Testis (tissue), 2 donors: ENCODE measurements at regions not wholly inside any gene's neighbourhood (a gene's known extent, or its start where the extent isn't known, plus 50 kb on each side); places are given as distances from the start of the nearest gene placed in this dataset.

Experiments
- DNase-seq: peaks from one replicate; pipeline ENCODE4 v3.0.0-alpha.2; 2019
- H3K27ac ChIP-seq, 2 donors: fragments of 200-600 bp; sonication (generic); one replicate each; pipeline ENCODE4 v1.5.1; 2019
- H3K27me3 ChIP-seq: fragments of 200-600 bp; sonication (generic); one replicate; pipeline ENCODE4 v1.5.1; 2019
- H3K36me3 ChIP-seq: fragments of 200-600 bp; sonication (generic); one replicate; pipeline ENCODE4 v1.5.1; 2017; ENCODE audit warnings: low read depth; ENCODE audit errors: missing control alignments
- H3K4me1 ChIP-seq: fragments of 200-600 bp; sonication (generic); one replicate; pipeline ENCODE4 v1.5.1; 2019
- H3K4me3 ChIP-seq, 2 donors: fragments of 200-600 bp; sonication (generic); one replicate each; pipeline ENCODE4 v1.5.1; 2017 to 2019
- H3K9me3 ChIP-seq: fragments of 200-600 bp; sonication (generic); one replicate; pipeline ENCODE4 v1.5.1; 2017
- POLR2A ChIP-seq: fragments of 450-650 bp; IDR thresholded peaks from one replicate; pipeline ENCODE4 v1.6.1; 2017; ENCODE audit warnings: antibody characterized with exemption, mild to moderate bottlenecking, moderate library complexity
- WGBS, 2 donors: methylation state at CpG; one replicate each; pipeline ENCODE4 v1.1.5; 2018; 5-methylcytosine and 5-hydroxymethylcytosine counted together
- intact Hi-C: fragments of 100-400 bp; cut with DNase I; formaldehyde crosslinking; loops from one replicate; pipeline ENCODE4 v1.15.1; 2023; ENCODE audit warnings: low total_unique reads
- TF ChIP-seq, protein P1 (sequence below), 3 experiments: fragments of 450-650 bp in 2 of 3; fragments of 200-600 bp in 1 of 3; sonication (generic) in 1 of 3; IDR thresholded peaks; one replicate each; pipeline ENCODE4 v1.5.1; 2016 to 2019; ENCODE audit warnings: antibody characterized with exemption in 3 of 3, mild to moderate bottlenecking in 2 of 3, moderate library complexity in 1 of 3

GRCh38 chr18:2207294-2207693 lies 364.0 kb downstream of the METTL4 start:
- H3K36me3 ChIP-seq: no peaks in the 10 kb centered on the region
- 91 to 95% methylated on average over 3 of the region's 3 CpGs for WGBS, 2 donors
- no peak overlapping the region for H3K4me3 ChIP-seq
- H3K4me1 ChIP-seq: no peaks in the 10 kb centered on the region
- no peaks in the 10 kb centered on the region for H3K9me3 ChIP-seq
- no peak overlapping the region for H3K27ac ChIP-seq
- H3K27me3 ChIP-seq: no peaks in the 10 kb centered on the region
- no peak for TF ChIP-seq POLR2A
- TF ChIP-seq, protein P1, sequence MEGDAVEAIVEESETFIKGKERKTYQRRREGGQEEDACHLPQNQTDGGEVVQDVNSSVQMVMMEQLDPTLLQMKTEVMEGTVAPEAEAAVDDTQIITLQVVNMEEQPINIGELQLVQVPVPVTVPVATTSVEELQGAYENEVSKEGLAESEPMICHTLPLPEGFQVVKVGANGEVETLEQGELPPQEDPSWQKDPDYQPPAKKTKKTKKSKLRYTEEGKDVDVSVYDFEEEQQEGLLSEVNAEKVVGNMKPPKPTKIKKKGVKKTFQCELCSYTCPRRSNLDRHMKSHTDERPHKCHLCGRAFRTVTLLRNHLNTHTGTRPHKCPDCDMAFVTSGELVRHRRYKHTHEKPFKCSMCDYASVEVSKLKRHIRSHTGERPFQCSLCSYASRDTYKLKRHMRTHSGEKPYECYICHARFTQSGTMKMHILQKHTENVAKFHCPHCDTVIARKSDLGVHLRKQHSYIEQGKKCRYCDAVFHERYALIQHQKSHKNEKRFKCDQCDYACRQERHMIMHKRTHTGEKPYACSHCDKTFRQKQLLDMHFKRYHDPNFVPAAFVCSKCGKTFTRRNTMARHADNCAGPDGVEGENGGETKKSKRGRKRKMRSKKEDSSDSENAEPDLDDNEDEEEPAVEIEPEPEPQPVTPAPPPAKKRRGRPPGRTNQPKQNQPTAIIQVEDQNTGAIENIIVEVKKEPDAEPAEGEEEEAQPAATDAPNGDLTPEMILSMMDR (IDR thresholded peaks at IDR 0.05): no peak
- DNase-seq: no peak
- intact Hi-C loops: no loop called here

DNA sequence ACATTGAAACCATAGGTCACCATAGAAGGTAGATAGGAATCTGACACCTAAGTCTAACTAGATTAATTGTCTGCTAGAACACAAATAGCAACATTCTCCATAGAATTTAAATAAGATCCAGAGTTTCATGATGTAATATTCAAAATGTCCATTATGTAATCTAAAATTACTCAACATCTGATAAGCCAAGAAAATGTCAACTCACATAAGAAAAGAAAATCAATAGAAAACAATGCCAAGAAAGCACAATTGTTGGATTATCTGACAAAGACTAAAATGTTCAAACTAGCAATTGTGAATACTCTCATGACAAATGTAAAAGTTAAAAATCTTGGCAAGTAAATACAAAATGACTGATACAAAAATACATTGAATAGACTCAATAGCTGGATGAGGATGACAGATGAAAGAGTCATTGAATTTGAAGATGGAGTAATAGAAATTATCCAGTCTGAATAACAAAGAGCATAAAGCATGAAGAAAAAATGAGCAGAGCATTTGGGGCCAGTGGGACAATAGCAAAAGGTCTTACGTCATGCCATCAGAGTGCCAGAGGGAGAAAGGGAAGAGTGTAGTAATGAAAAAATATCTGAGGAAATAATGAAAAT lies 358.6 kb downstream of the METTL4 start:
- no peaks in the 10 kb centered on the region for H3K27me3 ChIP-seq
- 95 to 96% methylated on average over 1 of the region's 1 CpG for WGBS, 2 donors
- intact Hi-C loops: no loop called here
- DNase-seq: no peak
- H3K36me3 ChIP-seq: no peaks in the 10 kb centered on the region
- H3K27ac ChIP-seq: no peak overlapping the region
- H3K9me3 ChIP-seq: no peaks in the 10 kb centered on the region
- TF ChIP-seq, protein P1 (IDR thresholded peaks at IDR 0.05): no peak
- no peak for TF ChIP-seq POLR2A
- no peak overlapping the region for H3K4me3 ChIP-seq
- no peaks in the 10 kb centered on the region for H3K4me1 ChIP-seq

- no peaks in the 10 kb centered on the region for H3K36me3 ChIP-seq
- H3K9me3 ChIP-seq: no peaks in the 10 kb centered on the region
- no peak overlapping the region for H3K27ac ChIP-seq
- WGBS, 2 donors: 85 to 95% methylated on average over 2 of the region's 2 CpGs
- no peak overlapping the region for H3K4me3 ChIP-seq
- DNase-seq: no peak
- no peaks in the 10 kb centered on the region for H3K27me3 ChIP-seq
- TF ChIP-seq POLR2A: no peak
- TF ChIP-seq, protein P1 (IDR thresholded peaks at IDR 0.05): no peak
- peaks cover 3% of the 10 kb centered on the region for H3K4me1 ChIP-seq
- intact Hi-C loops: no loop called here
Measured at GRCh38 chr18:2213905-2214304, 357.4 kb downstream of the METTL4 start.

DNA sequence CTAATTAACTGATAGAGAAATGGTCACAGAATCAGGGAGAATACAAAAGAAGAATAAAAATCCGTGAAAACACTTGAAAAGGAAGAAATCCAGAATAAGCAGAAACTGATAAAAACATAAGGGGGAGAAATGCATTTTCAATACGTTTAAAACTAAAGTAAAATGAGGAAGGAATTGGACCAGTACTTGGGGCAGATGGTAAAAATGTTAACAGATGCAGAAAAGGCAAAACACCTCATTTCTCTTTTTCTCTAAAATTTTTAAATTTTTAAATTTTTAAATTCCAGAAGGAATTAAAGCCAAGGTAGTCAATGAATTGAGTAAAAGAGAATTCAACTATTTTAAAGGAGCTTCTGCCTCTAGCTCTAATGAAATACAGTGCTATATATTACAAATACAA lies 353.9 kb downstream of the METTL4 start:
- Histone ChIP-seq H3K4me3 (no peak overlapping the region), H3K9me3 (no peaks in the 10 kb centered on the region), H3K27me3 (no peaks in the 10 kb centered on the region), H3K4me1 (peaks cover 3% of the 10 kb centered on the region), H3K36me3 (no peaks in the 10 kb centered on the region), H3K27ac (no peak overlapping the region)
- 59 to 65% methylated on average over 2 of the region's 2 CpGs for WGBS, 2 donors
- DNase-seq: no peak
- intact Hi-C loops: no loop called here
- TF ChIP-seq POLR2A: no peak
- TF ChIP-seq, protein P1 (IDR thresholded peaks at IDR 0.05): no peak

GRCh38 chr18:2218101-2218500 lies 353.2 kb downstream of the METTL4 start:
- no peak overlapping the region for H3K27ac ChIP-seq
- intact Hi-C loops: no loop called here
- TF ChIP-seq POLR2A: no peak
- TF ChIP-seq, protein P1 (IDR thresholded peaks at IDR 0.05): no peak
- no peak for DNase-seq
- no peaks in the 10 kb centered on the region for H3K27me3 ChIP-seq
- no peaks in the 10 kb centered on the region for H3K9me3 ChIP-seq
- WGBS, 2 donors: 36 to 43% methylated on average over 4 of the region's 4 CpGs
- H3K4me1 ChIP-seq: peaks cover 3% of the 10 kb centered on the region
- H3K4me3 ChIP-seq: no peak overlapping the region
- no peaks in the 10 kb centered on the region for H3K36me3 ChIP-seq
